AG09309 (cell line): ENCODE measurements at regions not wholly inside any gene's neighbourhood (a gene's known extent, or its start where the extent isn't known, plus 50 kb on each side); places are given as distances from the start of the nearest gene placed in this dataset.

Experiments
- DNase-seq: peaks from one replicate; pipeline ENCODE4 v3.0.0-alpha.2; 2010; ENCODE audit warnings: low read depth
- H3K4me3 ChIP-seq: 2 replicates; pipeline ENCODE4 v1.5.1; 2011; ENCODE audit warnings: mild to moderate bottlenecking, low read depth, low read length, moderate library complexity; ENCODE audit not compliant: control insufficient read depth
- TF ChIP-seq, protein P1 (sequence below): IDR thresholded peaks from 2 replicates; pipeline ENCODE4 v1.5.1; 2011; ENCODE audit warnings: mild to moderate bottlenecking, low read depth, low read length, inconsistent platforms; ENCODE audit not compliant: insufficient read depth, control insufficient read depth; ENCODE audit errors: missing control alignments

DNA sequence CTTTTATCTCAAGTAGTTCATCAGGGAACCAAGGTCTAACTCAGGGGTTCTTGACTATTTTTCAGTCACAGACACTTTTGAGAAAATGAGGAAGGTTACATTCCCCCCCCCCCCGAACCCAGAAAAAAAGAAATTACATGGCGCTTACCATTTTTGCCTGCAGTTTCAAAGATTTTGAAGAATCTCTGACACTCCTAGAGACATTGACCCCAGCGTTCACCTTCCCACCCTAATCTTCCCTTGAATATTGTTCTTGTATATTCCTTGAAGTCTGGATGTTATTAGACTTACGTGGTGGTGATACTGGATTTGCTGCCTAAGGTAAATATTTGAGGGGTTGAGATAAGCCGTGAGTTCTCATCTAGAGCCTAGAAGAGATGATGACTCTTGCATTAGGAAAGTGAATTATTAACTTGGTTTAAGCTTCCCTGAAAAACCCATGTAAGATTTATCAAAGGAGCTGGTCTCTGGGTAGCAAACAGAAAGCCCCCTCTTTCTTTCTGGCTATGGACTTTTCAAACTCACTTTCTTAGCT, 245.7 kb upstream of the FOXK1 start:
- H3K4me3 ChIP-seq = no peak overlapping the region
- TF ChIP-seq, protein P1, sequence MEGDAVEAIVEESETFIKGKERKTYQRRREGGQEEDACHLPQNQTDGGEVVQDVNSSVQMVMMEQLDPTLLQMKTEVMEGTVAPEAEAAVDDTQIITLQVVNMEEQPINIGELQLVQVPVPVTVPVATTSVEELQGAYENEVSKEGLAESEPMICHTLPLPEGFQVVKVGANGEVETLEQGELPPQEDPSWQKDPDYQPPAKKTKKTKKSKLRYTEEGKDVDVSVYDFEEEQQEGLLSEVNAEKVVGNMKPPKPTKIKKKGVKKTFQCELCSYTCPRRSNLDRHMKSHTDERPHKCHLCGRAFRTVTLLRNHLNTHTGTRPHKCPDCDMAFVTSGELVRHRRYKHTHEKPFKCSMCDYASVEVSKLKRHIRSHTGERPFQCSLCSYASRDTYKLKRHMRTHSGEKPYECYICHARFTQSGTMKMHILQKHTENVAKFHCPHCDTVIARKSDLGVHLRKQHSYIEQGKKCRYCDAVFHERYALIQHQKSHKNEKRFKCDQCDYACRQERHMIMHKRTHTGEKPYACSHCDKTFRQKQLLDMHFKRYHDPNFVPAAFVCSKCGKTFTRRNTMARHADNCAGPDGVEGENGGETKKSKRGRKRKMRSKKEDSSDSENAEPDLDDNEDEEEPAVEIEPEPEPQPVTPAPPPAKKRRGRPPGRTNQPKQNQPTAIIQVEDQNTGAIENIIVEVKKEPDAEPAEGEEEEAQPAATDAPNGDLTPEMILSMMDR = no peak
- DNase-seq = no peak

DNA sequence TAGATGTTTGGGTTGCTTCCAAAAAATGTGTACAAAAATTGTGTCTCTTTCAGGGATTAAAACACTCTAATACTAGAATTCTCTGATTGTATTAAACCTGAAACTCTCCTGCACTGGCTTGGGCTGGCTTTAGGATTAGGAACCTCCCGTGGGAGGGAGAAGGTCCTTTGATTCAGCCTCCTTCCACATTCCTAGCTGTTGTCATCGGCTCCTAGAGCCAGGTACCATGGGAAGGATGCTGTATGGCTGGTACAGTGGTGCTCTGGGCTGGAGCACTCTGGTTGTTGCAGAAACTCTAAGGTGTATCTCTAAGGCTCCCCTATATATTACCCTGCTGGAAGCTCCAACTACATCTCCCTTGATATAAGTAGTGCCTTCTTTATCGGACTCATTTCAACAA, 245.2 kb upstream of the FOXK1 start:
- no peak for DNase-seq
- TF ChIP-seq, protein P1 = no peak
- H3K4me3 ChIP-seq = no peak overlapping the region

DNA sequence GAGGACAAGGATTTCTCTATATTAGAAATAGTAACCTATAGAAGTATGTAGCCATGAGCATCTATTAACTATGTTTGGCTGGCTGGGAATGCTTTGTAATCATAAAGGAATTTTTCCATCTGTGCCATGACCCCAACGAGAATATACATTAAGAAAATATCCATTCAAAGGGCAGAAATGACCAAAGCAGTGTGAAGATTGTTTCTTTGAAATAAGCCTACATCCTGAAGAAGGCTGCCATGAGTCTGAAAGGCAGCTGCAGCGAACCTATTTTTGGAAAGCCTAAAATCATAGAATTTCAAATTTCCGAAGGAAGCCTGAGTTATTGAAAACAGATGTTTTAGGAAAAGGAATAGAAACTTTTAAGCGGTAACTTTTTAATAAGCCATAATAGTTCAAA, 244.2 kb upstream of the FOXK1 start:
- TF ChIP-seq, protein P1 = no peak
- DNase-seq = no peak
- H3K4me3 ChIP-seq = no peak overlapping the region

DNA sequence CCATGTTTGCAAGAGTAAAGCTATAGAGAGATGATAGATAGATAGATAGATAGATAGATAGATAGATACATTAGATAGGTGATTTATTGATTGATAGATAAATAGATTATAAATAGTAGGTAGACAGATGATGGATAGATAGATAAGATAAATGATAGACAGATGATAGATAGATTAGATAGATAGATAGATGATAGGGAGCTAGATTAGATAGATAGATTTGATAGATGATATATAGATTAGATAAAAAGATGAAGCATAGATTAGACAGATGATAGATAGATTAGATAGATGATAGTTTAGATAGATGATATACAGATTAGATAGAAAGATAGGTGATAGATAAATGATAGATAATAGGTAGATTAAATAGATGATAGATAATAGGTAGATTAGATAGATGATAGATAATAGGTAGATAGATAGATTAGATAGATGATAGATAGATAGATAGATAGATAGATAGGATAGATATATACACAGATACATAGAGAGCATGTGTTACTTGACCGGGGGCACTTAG, 243.3 kb upstream of the FOXK1 start:
- no peak overlapping the region for H3K4me3 ChIP-seq
- TF ChIP-seq, protein P1 = no peak
- no peak for DNase-seq

DNA sequence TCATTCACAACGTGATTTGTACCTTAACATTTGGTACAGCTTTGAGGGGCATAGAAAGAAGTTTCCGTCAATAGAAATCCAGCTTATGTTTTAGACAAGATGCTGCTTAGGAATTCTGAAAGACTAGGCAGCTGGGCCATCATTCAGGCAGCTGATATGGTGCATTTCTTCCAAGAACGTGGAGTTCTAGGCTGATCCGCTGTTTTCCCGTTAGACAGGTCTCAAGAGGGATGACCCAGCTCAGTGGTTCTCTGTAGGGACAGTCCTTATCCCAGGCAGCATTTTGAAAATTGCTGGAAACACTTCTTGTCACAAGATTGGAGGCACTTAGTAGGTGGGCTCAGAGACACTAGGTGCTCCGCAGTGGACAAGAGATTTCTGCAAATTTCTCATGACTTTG, 242.7 kb upstream of the FOXK1 start:
- TF ChIP-seq, protein P1 = no peak
- no peak for DNase-seq
- no peak overlapping the region for H3K4me3 ChIP-seq

DNA sequence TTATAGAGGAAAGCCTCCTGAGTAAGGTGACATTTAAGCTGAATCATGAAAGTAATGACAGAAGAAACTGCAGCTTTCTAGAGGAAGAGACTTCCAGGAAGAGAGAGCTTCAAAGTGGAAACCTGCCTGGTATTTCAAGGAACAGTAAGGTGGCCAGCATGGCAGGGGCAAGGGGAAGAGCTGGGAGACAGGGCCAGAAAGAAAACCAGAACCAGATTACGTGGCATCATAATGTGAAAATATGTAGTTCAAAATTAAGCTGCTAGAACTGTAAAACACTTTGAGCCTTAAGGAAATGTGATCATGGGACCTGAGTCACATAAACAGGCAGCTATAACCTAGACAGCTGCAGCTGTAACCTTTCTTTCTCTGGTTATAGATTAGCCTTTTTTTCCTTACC, 238.0 kb upstream of the FOXK1 start:
- no peak for DNase-seq
- H3K4me3 ChIP-seq = no peak overlapping the region
- TF ChIP-seq, protein P1 = no peak

DNA sequence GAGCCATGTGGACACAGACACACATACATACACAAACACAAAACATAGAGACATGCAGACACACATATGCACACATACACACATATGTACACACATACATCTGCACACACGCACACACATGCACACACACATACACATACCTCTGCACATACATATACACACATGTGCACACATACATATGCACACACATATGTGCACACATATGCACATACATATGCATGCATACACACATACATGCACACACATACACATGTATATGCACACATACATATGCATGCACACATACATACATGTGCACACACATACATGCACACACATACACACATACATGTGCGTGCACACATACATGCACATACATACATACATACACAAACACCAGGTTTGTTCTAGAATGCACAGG, 236.3 kb upstream of the FOXK1 start:
- H3K4me3 ChIP-seq = no peak overlapping the region
- TF ChIP-seq, protein P1 = no peak
- DNase-seq = no peak
